Activated CD4-positive, alpha-beta T cell treated with anti-CD3 and anti-CD28 coated beads, Interleukin-2, amount 10 ng/mL, durations not matched to agents 24 days and 14 days (primary cell): ENCODE measurements at regions not wholly inside any gene's neighbourhood (a gene's known extent, or its start where the extent isn't known, plus 50 kb on each side); places are given as distances from the start of the nearest gene placed in this dataset.

Source experiments
- DNase-seq: peaks from one replicate; pipeline ENCODE4 v3.0.0; 2022
- H3K27ac Mint-ChIP-seq: one replicate; pipeline ENCODE4 v1.8.0; 2022; ENCODE audit warnings: mild to moderate bottlenecking, mixed read lengths
- H3K27me3 Mint-ChIP-seq: one replicate; pipeline ENCODE4 v1.8.0; 2022; ENCODE audit warnings: mixed read lengths
- H3K36me3 Mint-ChIP-seq: one replicate; pipeline ENCODE4 v1.8.0; 2022; ENCODE audit warnings: low read depth, mild to moderate bottlenecking, mixed read lengths
- H3K4me1 Mint-ChIP-seq: one replicate; pipeline ENCODE4 v1.8.0; 2021; ENCODE audit warnings: mixed read lengths
- H3K4me3 Mint-ChIP-seq: one replicate; pipeline ENCODE4 v1.8.0; 2022; ENCODE audit warnings: mild to moderate bottlenecking, moderate library complexity, mixed read lengths
- H3K9me3 Mint-ChIP-seq: one replicate; pipeline ENCODE4 v1.8.0; 2021; ENCODE audit warnings: mixed read lengths
- intact Hi-C: fragments of 100-400 bp; cut with micrococcal nuclease; formaldehyde crosslinking; loops from one replicate; pipeline ENCODE4 v1.15.1; 2023

GRCh38 chr12:90653040-90653439 lies 301.9 kb downstream of the CCER1 start:
- no peaks in the 10 kb centered on the region for H3K9me3 Mint-ChIP-seq
- no peak for DNase-seq
- intact Hi-C loops, result no loop called here
- H3K36me3 Mint-ChIP-seq, result no peaks in the 10 kb centered on the region
- H3K4me3 Mint-ChIP-seq, result no peak overlapping the region
- H3K27ac Mint-ChIP-seq, result no peak overlapping the region
- H3K4me1 Mint-ChIP-seq, result no peaks in the 10 kb centered on the region
- H3K27me3 Mint-ChIP-seq, result no peaks in the 10 kb centered on the region

DNA sequence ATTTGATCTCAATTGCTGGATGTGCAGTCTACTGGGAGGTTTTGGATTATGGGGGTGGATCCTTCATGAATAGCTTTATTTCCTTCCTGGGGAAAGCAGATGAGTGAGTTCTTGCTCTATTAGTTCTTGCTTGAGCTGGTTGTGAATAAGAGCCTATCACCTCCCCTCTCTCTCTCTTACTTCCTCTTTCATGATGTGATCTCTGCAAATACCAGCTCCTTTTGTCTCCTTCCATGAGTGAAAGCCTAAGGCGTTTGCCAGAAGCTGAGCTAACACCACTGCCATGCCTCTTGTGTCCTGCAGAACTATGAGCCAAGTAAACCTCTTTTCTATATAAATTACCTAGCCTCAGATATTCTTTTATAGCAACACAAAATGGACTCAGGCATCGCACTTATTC lies 302.7 kb downstream of the CCER1 start:
- Mint-ChIP-seq H3K36me3 (no peaks in the 10 kb centered on the region), H3K9me3 (no peaks in the 10 kb centered on the region), H3K27me3 (no peaks in the 10 kb centered on the region), H3K4me1 (no peaks in the 10 kb centered on the region), H3K27ac (no peak overlapping the region), H3K4me3 (no peak overlapping the region)
- no peak for DNase-seq
- intact Hi-C loops, result no loop called here

DNA sequence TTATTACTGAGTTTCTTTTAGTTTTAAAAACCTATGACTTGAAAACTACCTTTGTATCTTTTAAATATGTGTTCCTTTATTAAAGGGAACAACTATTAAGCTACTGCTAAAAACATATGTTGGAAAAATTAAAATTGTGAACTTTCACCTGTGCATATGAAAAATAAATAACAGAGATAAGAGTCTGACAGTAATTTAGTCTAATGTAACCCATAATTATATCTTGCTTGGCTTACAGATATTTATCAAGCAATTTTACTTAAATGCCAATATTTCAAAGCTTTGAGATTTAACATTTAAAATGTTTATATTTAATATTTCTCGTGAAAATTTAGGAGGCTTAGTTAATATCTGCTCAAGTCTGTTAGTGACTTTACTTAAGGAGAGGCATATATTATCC lies 309.8 kb downstream of the CCER1 start:
- Mint-ChIP-seq H3K9me3 (no peaks in the 10 kb centered on the region), H3K27ac (no peak overlapping the region), H3K4me3 (no peak overlapping the region), H3K4me1 (no peaks in the 10 kb centered on the region), H3K36me3 (no peaks in the 10 kb centered on the region), H3K27me3 (no peaks in the 10 kb centered on the region)
- no peak for DNase-seq
- intact Hi-C loops, result no loop called here

DNA sequence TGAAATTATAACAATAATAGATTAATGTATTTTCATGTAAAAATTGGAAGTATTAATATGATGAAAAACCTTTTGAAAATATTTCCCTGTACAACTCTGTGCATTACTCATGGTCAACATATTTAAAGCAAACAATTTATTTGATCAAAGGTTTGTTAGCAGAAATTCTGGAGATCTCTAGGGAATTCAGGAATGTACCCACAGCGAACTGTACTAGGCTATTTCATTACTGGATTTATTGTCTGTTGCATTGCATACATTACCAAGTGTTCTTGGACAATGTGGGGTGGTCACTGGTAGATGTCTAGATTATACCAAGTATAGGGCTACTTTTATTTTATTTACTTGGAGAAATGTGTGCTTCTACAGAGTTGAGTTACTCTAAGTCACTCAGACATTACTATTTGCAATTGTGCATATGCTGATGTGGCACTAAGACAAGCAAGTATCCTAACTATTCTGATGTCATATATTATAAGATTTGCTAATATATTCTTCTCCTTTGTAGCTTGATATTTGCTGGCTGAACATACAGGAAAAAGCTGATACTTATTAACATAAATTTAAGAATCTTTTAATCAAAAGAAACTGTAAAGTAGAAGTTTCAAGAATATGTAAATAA lies 323.3 kb downstream of the CCER1 start:
- Mint-ChIP-seq H3K27me3 (no peaks in the 10 kb centered on the region), H3K27ac (no peak overlapping the region), H3K4me1 (no peaks in the 10 kb centered on the region), H3K9me3 (no peaks in the 10 kb centered on the region), H3K4me3 (no peak overlapping the region), H3K36me3 (no peaks in the 10 kb centered on the region)
- no peak for DNase-seq
- intact Hi-C loops, result no loop called here

DNA sequence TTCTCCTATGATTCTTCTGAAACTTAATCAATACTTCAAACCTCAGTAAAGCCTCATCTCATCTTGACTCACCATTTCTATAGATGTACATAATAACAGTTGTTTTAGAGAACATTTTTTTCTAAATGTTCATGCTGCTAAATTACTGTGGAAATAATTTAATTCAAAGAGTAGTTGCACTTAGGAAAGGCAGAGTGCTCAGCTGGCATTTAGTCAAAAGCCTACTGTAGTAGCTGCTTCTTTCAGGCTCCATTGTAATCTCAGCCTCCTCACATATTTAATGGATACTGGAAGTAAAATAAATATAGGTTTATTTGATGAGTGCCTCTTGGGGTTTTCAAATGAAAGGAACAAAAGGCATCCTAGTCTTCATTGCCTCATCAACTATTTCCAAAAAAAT lies 325.0 kb downstream of the CCER1 start:
- no peaks in the 10 kb centered on the region for H3K4me1 Mint-ChIP-seq
- no peaks in the 10 kb centered on the region for H3K27me3 Mint-ChIP-seq
- intact Hi-C loops, result no loop called here
- no peak overlapping the region for H3K27ac Mint-ChIP-seq
- H3K4me3 Mint-ChIP-seq, result no peak overlapping the region
- no peaks in the 10 kb centered on the region for H3K36me3 Mint-ChIP-seq
- H3K9me3 Mint-ChIP-seq, result no peaks in the 10 kb centered on the region
- no peak for DNase-seq

DNA sequence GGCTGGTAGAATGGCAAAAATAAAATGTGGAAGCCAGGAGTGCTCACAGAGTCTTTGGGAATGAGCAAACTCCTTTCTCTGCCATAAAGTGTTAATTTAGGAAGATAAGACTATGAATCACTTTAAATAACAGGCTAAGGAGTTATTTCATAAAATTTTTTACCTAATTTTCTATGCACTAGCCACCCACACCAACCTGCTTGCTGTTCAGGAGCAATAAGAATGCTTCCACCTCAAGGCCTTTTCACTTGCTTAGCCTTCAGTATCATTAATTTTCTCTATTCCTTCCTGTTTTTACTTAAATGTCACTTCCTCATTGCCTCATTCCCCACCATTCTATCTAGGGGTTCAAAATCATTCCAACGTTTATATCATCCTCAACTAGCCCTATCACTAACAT lies 326.8 kb downstream of the CCER1 start:
- no peak overlapping the region for H3K4me3 Mint-ChIP-seq
- intact Hi-C loops, result no loop called here
- no peaks in the 10 kb centered on the region for H3K27me3 Mint-ChIP-seq
- H3K4me1 Mint-ChIP-seq, result no peaks in the 10 kb centered on the region
- no peak for DNase-seq
- H3K9me3 Mint-ChIP-seq, result no peaks in the 10 kb centered on the region
- no peak overlapping the region for H3K27ac Mint-ChIP-seq
- H3K36me3 Mint-ChIP-seq, result no peaks in the 10 kb centered on the region

DNA sequence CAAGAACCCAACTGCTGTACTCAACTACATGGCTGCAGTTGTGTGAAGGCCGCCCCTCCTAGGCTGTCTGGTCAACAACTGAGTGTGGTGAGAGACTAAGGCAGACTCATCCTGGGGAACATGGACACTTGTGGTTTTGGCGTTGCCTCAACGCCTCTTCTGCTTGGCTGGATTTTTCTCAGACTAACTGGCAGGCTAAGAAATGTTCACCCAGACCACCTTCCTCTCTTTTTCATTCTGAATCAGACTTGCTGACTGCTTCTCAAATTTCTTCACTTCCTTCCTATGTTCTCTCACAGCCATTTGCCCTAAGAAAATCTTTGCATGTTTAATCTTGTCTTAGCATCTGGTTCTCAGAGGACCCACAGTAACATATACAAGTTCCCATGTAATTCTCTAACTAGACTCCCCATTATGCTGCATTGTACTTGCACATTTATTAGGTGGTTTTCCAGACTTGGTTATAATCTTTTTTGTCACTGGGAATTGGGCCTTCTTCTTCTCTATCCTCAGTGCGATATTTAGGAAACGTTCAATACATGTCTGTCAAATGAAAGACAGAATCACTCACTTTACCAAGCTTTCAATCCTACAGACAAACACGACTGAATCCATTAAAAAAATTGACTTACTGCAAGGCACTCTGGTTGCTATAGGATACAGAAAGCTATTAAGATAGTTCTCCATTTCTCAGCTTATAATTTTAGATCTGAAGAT lies 327.6 kb downstream of the CCER1 start:
- no peaks in the 10 kb centered on the region for H3K36me3 Mint-ChIP-seq
- no peak overlapping the region for H3K4me3 Mint-ChIP-seq
- no peaks in the 10 kb centered on the region for H3K9me3 Mint-ChIP-seq
- H3K27ac Mint-ChIP-seq, result no peak overlapping the region
- H3K27me3 Mint-ChIP-seq, result no peaks in the 10 kb centered on the region
- intact Hi-C loops, result no loop called here
- H3K4me1 Mint-ChIP-seq, result no peaks in the 10 kb centered on the region
- DNase-seq, result no peak

GRCh38 chr12:90622431-90622830 lies 332.5 kb downstream of the CCER1 start:
- no peak overlapping the region for H3K27ac Mint-ChIP-seq
- H3K9me3 Mint-ChIP-seq, result no peaks in the 10 kb centered on the region
- no peak overlapping the region for H3K4me3 Mint-ChIP-seq
- H3K4me1 Mint-ChIP-seq, result no peaks in the 10 kb centered on the region
- intact Hi-C loops, result no loop called here
- H3K36me3 Mint-ChIP-seq, result no peaks in the 10 kb centered on the region
- DNase-seq, result no peak
- H3K27me3 Mint-ChIP-seq, result no peaks in the 10 kb centered on the region

DNA sequence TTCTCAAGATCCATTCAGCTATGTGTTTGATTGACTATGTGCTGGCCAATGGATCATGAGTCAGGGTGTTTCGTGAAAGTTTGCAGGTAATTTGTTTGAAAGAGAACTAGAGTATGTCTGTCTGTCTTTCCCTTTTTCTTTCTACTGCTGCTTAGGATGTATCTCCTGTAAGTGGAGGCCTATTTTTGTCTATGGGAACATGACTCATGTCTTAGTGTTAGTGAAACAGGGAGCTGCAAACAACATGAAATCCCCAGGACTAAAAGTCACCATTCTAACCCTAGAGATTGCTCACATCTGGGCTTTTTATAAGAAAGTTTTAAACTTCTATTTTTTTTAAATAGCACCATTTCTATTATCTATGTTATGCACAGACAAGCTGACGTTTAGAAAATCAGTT lies 333.0 kb downstream of the CCER1 start:
- intact Hi-C loops, result no loop called here
- Mint-ChIP-seq H3K27ac (no peak overlapping the region), H3K27me3 (no peaks in the 10 kb centered on the region), H3K4me3 (no peak overlapping the region), H3K4me1 (no peaks in the 10 kb centered on the region), H3K9me3 (no peaks in the 10 kb centered on the region), H3K36me3 (no peaks in the 10 kb centered on the region)
- DNase-seq, result no peak

GRCh38 chr12:90619943-90620342 lies 335.0 kb downstream of the CCER1 start:
- no peaks in the 10 kb centered on the region for H3K4me1 Mint-ChIP-seq
- no peaks in the 10 kb centered on the region for H3K36me3 Mint-ChIP-seq
- no peak for DNase-seq
- intact Hi-C loops, result no loop called here
- no peak overlapping the region for H3K27ac Mint-ChIP-seq
- no peaks in the 10 kb centered on the region for H3K27me3 Mint-ChIP-seq
- no peaks in the 10 kb centered on the region for H3K9me3 Mint-ChIP-seq
- H3K4me3 Mint-ChIP-seq, result no peak overlapping the region

GRCh38 chr12:90618586-90618985 lies 336.4 kb downstream of the CCER1 start:
- intact Hi-C loops, result no loop called here
- Mint-ChIP-seq H3K36me3 (no peaks in the 10 kb centered on the region), H3K9me3 (no peaks in the 10 kb centered on the region), H3K27me3 (no peaks in the 10 kb centered on the region), H3K27ac (no peak overlapping the region), H3K4me1 (no peaks in the 10 kb centered on the region), H3K4me3 (no peak overlapping the region)
- no peak for DNase-seq

GRCh38 chr12:90611891-90612290 lies 343.1 kb downstream of the CCER1 start:
- Mint-ChIP-seq H3K4me1 (no peaks in the 10 kb centered on the region), H3K9me3 (no peaks in the 10 kb centered on the region), H3K4me3 (no peak overlapping the region), H3K36me3 (no peaks in the 10 kb centered on the region), H3K27ac (no peak overlapping the region), H3K27me3 (no peaks in the 10 kb centered on the region)
- DNase-seq, result no peak
- intact Hi-C loops, result no loop called here

DNA sequence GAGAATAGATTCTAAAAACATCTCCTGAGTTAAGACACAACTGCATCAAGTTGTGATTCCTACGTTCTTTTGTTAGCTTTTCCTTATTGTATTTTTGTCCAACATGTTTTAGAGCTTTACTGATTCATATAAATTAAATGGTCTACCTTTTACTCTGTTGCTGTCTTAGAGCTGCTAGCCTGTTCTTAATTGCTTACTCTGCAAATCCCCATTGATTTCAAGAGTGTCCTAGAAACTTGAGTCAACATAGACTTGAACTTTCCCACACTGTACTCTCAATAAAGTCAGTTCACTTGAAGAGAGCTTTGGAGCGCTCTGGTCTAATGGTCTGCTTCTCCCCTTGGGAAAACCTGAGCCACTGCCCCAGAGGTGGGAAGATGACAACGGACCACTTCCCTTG lies 343.9 kb downstream of the CCER1 start:
- Mint-ChIP-seq H3K36me3 (no peaks in the 10 kb centered on the region), H3K27ac (no peak overlapping the region), H3K9me3 (no peaks in the 10 kb centered on the region), H3K4me3 (no peak overlapping the region), H3K4me1 (no peaks in the 10 kb centered on the region), H3K27me3 (no peaks in the 10 kb centered on the region)
- intact Hi-C loops, result no loop called here
- DNase-seq, result no peak

DNA sequence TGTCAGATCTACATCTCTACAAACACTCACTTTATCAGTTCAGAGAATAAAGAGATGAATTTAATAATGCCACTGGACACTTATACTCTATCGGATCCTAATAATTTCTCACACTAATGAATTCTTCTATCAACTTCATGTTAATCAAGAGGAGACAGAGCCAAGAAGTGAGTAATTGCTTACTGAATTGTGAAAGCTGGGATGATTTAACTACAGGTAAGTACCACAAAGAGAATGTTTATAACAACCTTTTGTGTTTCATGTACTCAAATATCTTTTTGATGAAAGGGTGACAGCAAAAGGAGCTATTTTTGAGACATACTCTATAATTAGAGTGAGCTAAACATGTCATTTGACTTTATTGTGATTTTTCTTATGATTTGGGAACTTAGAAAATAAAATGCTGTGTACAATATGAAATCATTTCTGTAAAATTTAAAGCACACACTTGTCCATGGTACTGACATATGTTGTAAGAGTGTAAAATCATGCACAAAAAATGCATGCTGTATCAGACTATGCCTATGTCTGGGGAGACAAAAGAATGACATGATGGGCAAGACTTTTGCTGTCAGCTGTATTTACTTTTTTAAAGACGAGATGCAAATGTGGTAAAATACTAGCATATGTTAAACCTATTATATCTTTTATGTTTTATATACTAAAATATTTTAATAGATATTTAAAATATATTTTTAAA lies 361.2 kb downstream of the CCER1 start:
- Mint-ChIP-seq H3K27me3 (no peaks in the 10 kb centered on the region), H3K9me3 (no peaks in the 10 kb centered on the region), H3K36me3 (no peaks in the 10 kb centered on the region), H3K4me1 (no peaks in the 10 kb centered on the region), H3K4me3 (no peak overlapping the region), H3K27ac (no peak overlapping the region)
- DNase-seq, result no peak
- intact Hi-C loops, result no loop called here
